ENCODE measurements at regions not wholly inside any gene's neighbourhood (a gene's known extent, or its start where the extent isn't known, plus 50 kb on each side); places are given as distances from the start of the nearest gene placed in this dataset.

- no peaks in the 10 kb centered on the region for H4K20me1 ChIP-seq (ENCODE audit: insufficient read depth)
- TF ChIP-seq RAD21 (conservative IDR thresholded peaks at IDR 0.05) (no peak), REST (IDR thresholded peaks at IDR 0.05; ENCODE audit: borderline replicate concordance) (no peak), MXI1 (conservative IDR thresholded peaks at IDR 0.05; ENCODE audit: poor library complexity, severe bottlenecking) (no peak), EZH2 (IDR thresholded peaks at IDR 0.05; ENCODE audit: borderline replicate concordance, insufficient read depth, low read length, poor library complexity, severe bottlenecking) (no peak), CTCF (IDR thresholded peaks at IDR 0.05; ENCODE audit: poor library complexity, severe bottlenecking) (no peak), EP300 (conservative IDR thresholded peaks at IDR 0.05; ENCODE audit: poor library complexity, severe bottlenecking) (no peak), SMC3 (conservative IDR thresholded peaks at IDR 0.05; ENCODE audit: poor library complexity) (no peak), POLR2AphosphoS5 (IDR thresholded peaks at IDR 0.05) (no peak), TAF1 (IDR thresholded peaks at IDR 0.05; ENCODE audit: low read depth) (no peak)
- H3K9me3 ChIP-seq (ENCODE audit: low read length): no peaks in the 10 kb centered on the region
- H3F3A ChIP-seq (ENCODE audit: insufficient read depth, low read length, poor library complexity, severe bottlenecking): no peaks in the 10 kb centered on the region
- no peak overlapping the region for H3K4me3 ChIP-seq (ENCODE audit: low read length)
- no peaks in the 10 kb centered on the region for H3K9me2 ChIP-seq (ENCODE audit: insufficient read depth, low read length)
- H3K36me3 ChIP-seq (ENCODE audit: insufficient read depth, low read length): no peaks in the 10 kb centered on the region
- H3K4me2 ChIP-seq (ENCODE audit: low read length): no peak overlapping the region
- H2AFZ ChIP-seq (ENCODE audit: low read depth, low read length): no peak overlapping the region
- H3K79me2 ChIP-seq (replicated peaks; ENCODE audit: insufficient read depth, low read length): no peaks in the 10 kb centered on the region
- H3K9ac ChIP-seq (ENCODE audit: low read length): no peak overlapping the region
- no peak overlapping the region for H3K27ac ChIP-seq (ENCODE audit: low read length)
- H3K27me3 ChIP-seq (ENCODE audit: insufficient read depth, low read depth, low read length): no peaks in the 10 kb centered on the region
Measured at GRCh38 chr2:62369541-62370202, 136.3 kb downstream of the TMEM17 start.

GRCh38 chr2:62364791-62365528 lies 141.0 kb downstream of the TMEM17 start:
- Histone ChIP-seq H2AFZ (ENCODE audit: low read depth, low read length) (no peak overlapping the region), H3K9me2 (ENCODE audit: insufficient read depth, low read length) (no peaks in the 10 kb centered on the region), H3K9me3 (ENCODE audit: low read length) (no peaks in the 10 kb centered on the region), H3K79me2 (replicated peaks; ENCODE audit: insufficient read depth, low read length) (no peaks in the 10 kb centered on the region), H3K4me2 (ENCODE audit: low read length) (no peak overlapping the region), H4K20me1 (ENCODE audit: insufficient read depth) (no peaks in the 10 kb centered on the region), H3K27me3 (ENCODE audit: insufficient read depth, low read depth, low read length) (no peaks in the 10 kb centered on the region), H3K4me3 (ENCODE audit: low read length) (no peak overlapping the region), H3F3A (ENCODE audit: insufficient read depth, low read length, poor library complexity, severe bottlenecking) (no peaks in the 10 kb centered on the region), H3K27ac (ENCODE audit: low read length) (no peak overlapping the region), H3K9ac (ENCODE audit: low read length) (no peak overlapping the region), H3K36me3 (ENCODE audit: insufficient read depth, low read length) (no peaks in the 10 kb centered on the region)
- TF ChIP-seq CTCF (IDR thresholded peaks at IDR 0.05; ENCODE audit: poor library complexity, severe bottlenecking): no peak
- TF ChIP-seq EP300 (conservative IDR thresholded peaks at IDR 0.05; ENCODE audit: poor library complexity, severe bottlenecking): no peak
- no peak for TF ChIP-seq EZH2 (IDR thresholded peaks at IDR 0.05; ENCODE audit: borderline replicate concordance, insufficient read depth, low read length, poor library complexity, severe bottlenecking)
- TF ChIP-seq TAF1 (IDR thresholded peaks at IDR 0.05; ENCODE audit: low read depth): no peak
- TF ChIP-seq REST (IDR thresholded peaks at IDR 0.05; ENCODE audit: borderline replicate concordance): no peak
- TF ChIP-seq POLR2AphosphoS5 (IDR thresholded peaks at IDR 0.05): no peak
- TF ChIP-seq RAD21 (conservative IDR thresholded peaks at IDR 0.05): no peak
- TF ChIP-seq MXI1 (conservative IDR thresholded peaks at IDR 0.05; ENCODE audit: poor library complexity, severe bottlenecking): no peak
- TF ChIP-seq SMC3 (conservative IDR thresholded peaks at IDR 0.05; ENCODE audit: poor library complexity): no peak
